Colonic mucosa (tissue), 4 donors: ENCODE measurements at regions not wholly inside any gene's neighbourhood (a gene's known extent, or its start where the extent isn't known, plus 50 kb on each side); places are given as distances from the start of the nearest gene placed in this dataset.

Source experiments
- DNase-seq: peaks from one replicate; pipeline ENCODE4 v3.0.0-alpha.2; 2020
- H3K27ac ChIP-seq: fragments of 200-600 bp; one replicate; pipeline ENCODE4 v1.8.0; 2021
- H3K27me3 ChIP-seq: fragments of 200-600 bp; one replicate; pipeline ENCODE4 v1.8.0; 2021
- H3K36me3 ChIP-seq: fragments of 200-600 bp; one replicate; pipeline ENCODE4 v1.8.0; 2021
- H3K4me1 ChIP-seq: fragments of 200-600 bp; one replicate; pipeline ENCODE4 v1.8.0; 2021; ENCODE audit warnings: mild to moderate bottlenecking
- H3K4me3 ChIP-seq: fragments of 200-600 bp; one replicate; pipeline ENCODE4 v1.8.0; 2021
- H3K9ac ChIP-seq, 2 donors: one replicate each; pipeline ENCODE4 v1.7.0; 2013; ENCODE audit warnings: control low read depth in 2 of 2, low read depth in 2 of 2, low read length in 2 of 2
- H3K9me3 ChIP-seq: fragments of 200-600 bp; one replicate; pipeline ENCODE4 v1.8.0; 2021
- CTCF ChIP-seq: fragments of 200-600 bp; IDR thresholded peaks from one replicate; pipeline ENCODE4 v1.8.0; 2022; ENCODE audit warnings: antibody characterized with exemption, mild to moderate bottlenecking
- intact Hi-C: fragments of 100-400 bp; cut with DNase I; formaldehyde crosslinking; loops from one replicate; pipeline ENCODE4 v1.14.1; 2022
- donor health status: healthy.
- donor health status: DM: no; HTN: no; CAD: no.
- donor health status: DM: no; HTN: no; CAD: no.

GRCh38 chr20:52016022-52016421 lies 175.6 kb downstream of the ZFP64 start:
- no peak for TF ChIP-seq CTCF
- Histone ChIP-seq H3K36me3 (no peaks in the 10 kb centered on the region), H3K27me3 (no peaks in the 10 kb centered on the region), H3K4me1 (no peaks in the 10 kb centered on the region), H3K9ac (no peak overlapping the region), H3K27ac (no peak overlapping the region), H3K9me3 (no peaks in the 10 kb centered on the region), H3K4me3 (no peak overlapping the region)
- intact Hi-C loops, result no loop called here
- no peak for DNase-seq

GRCh38 chr20:52015155-52015554 lies 176.4 kb downstream of the ZFP64 start:
- no peak overlapping the region for H3K4me3 ChIP-seq
- no peak for DNase-seq
- H3K9me3 ChIP-seq, result no peaks in the 10 kb centered on the region
- intact Hi-C loops, result no loop called here
- no peaks in the 10 kb centered on the region for H3K36me3 ChIP-seq
- H3K9ac ChIP-seq, result no peak overlapping the region
- H3K4me1 ChIP-seq, result no peaks in the 10 kb centered on the region
- H3K27me3 ChIP-seq, result no peaks in the 10 kb centered on the region
- H3K27ac ChIP-seq, result no peak overlapping the region
- no peak for TF ChIP-seq CTCF

GRCh38 chr20:52012079-52012478 lies 179.5 kb downstream of the ZFP64 start:
- Histone ChIP-seq H3K27ac (no peak overlapping the region), H3K4me1 (no peaks in the 10 kb centered on the region), H3K4me3 (no peak overlapping the region), H3K36me3 (no peaks in the 10 kb centered on the region), H3K27me3 (no peaks in the 10 kb centered on the region), H3K9me3 (no peaks in the 10 kb centered on the region), H3K9ac (no peak overlapping the region)
- TF ChIP-seq CTCF, result no peak
- DNase-seq, result no peak
- intact Hi-C loops, result no loop called here

- no peaks in the 10 kb centered on the region for H3K36me3 ChIP-seq
- H3K27ac ChIP-seq, result no peak overlapping the region
- no peaks in the 10 kb centered on the region for H3K27me3 ChIP-seq
- H3K9me3 ChIP-seq, result no peaks in the 10 kb centered on the region
- no peak overlapping the region for H3K4me3 ChIP-seq
- no peaks in the 10 kb centered on the region for H3K4me1 ChIP-seq
- H3K9ac ChIP-seq, result no peak overlapping the region
- no peak for TF ChIP-seq CTCF
- DNase-seq, result no peak
- intact Hi-C loops, result no loop called here
Observed at GRCh38 chr20:52011093-52011492, 180.5 kb downstream of the ZFP64 start.

- Histone ChIP-seq H3K4me1 (no peaks in the 10 kb centered on the region), H3K27ac (no peak overlapping the region), H3K4me3 (no peak overlapping the region), H3K36me3 (no peaks in the 10 kb centered on the region), H3K27me3 (no peaks in the 10 kb centered on the region), H3K9ac (no peak overlapping the region), H3K9me3 (no peaks in the 10 kb centered on the region)
- no peak for DNase-seq
- no peak for TF ChIP-seq CTCF
- intact Hi-C loops, result no loop called here
Observed at GRCh38 chr20:52010541-52010940, 181.0 kb downstream of the ZFP64 start.

GRCh38 chr20:52008874-52009273 lies 182.7 kb downstream of the ZFP64 start:
- intact Hi-C loops, result no loop called here
- H3K4me3 ChIP-seq, result no peak overlapping the region

More at GRCh38 chr20:52008874-52009273, 182.7 kb downstream of the ZFP64 start:
- Histone ChIP-seq H3K36me3 (no peaks in the 10 kb centered on the region), H3K4me1 (no peaks in the 10 kb centered on the region), H3K9ac (no peak overlapping the region), H3K9me3 (no peaks in the 10 kb centered on the region), H3K27ac (no peak overlapping the region), H3K27me3 (no peaks in the 10 kb centered on the region)
- no peak for TF ChIP-seq CTCF
- DNase-seq, result no peak
